Testis (tissue), 2 donors: ENCODE measurements at regions not wholly inside any gene's neighbourhood (a gene's known extent, or its start where the extent isn't known, plus 50 kb on each side); places are given as distances from the start of the nearest gene placed in this dataset.

Experiments used
- DNase-seq: peaks from one replicate; pipeline ENCODE4 v3.0.0-alpha.2; 2019
- H3K27ac ChIP-seq, 2 donors: fragments of 200-600 bp; sonication (generic); one replicate each; pipeline ENCODE4 v1.5.1; 2019
- H3K27me3 ChIP-seq: fragments of 200-600 bp; sonication (generic); one replicate; pipeline ENCODE4 v1.5.1; 2019
- H3K36me3 ChIP-seq: fragments of 200-600 bp; sonication (generic); one replicate; pipeline ENCODE4 v1.5.1; 2017; ENCODE audit warnings: low read depth; ENCODE audit errors: missing control alignments
- H3K4me1 ChIP-seq: fragments of 200-600 bp; sonication (generic); one replicate; pipeline ENCODE4 v1.5.1; 2019
- H3K4me3 ChIP-seq, 2 donors: fragments of 200-600 bp; sonication (generic); one replicate each; pipeline ENCODE4 v1.5.1; 2017 to 2019
- H3K9me3 ChIP-seq: fragments of 200-600 bp; sonication (generic); one replicate; pipeline ENCODE4 v1.5.1; 2017
- CTCF ChIP-seq, 3 experiments: fragments of 450-650 bp in 2 of 3; fragments of 200-600 bp in 1 of 3; sonication (generic) in 1 of 3; IDR thresholded peaks; one replicate each; pipeline ENCODE4 v1.5.1; 2016 to 2019; ENCODE audit warnings: antibody characterized with exemption in 3 of 3, mild to moderate bottlenecking in 2 of 3, moderate library complexity in 1 of 3
- POLR2A ChIP-seq: fragments of 450-650 bp; IDR thresholded peaks from one replicate; pipeline ENCODE4 v1.6.1; 2017; ENCODE audit warnings: antibody characterized with exemption, mild to moderate bottlenecking, moderate library complexity
- WGBS, 2 donors: methylation state at CpG; one replicate each; pipeline ENCODE4 v1.1.5; 2018; 5-methylcytosine and 5-hydroxymethylcytosine counted together
- intact Hi-C: fragments of 100-400 bp; cut with DNase I; formaldehyde crosslinking; loops from one replicate; pipeline ENCODE4 v1.15.1; 2023; ENCODE audit warnings: low total_unique reads

GRCh38 chr4:111579767-111580166 lies 565.5 kb upstream of the FAM241A start:
- no peak for TF ChIP-seq CTCF (IDR thresholded peaks at IDR 0.05)
- TF ChIP-seq POLR2A = no peak
- H3K27me3 ChIP-seq = no peaks in the 10 kb centered on the region
- no peak overlapping the region for H3K4me3 ChIP-seq
- no peak overlapping the region for H3K27ac ChIP-seq
- H3K4me1 ChIP-seq = no peaks in the 10 kb centered on the region
- intact Hi-C loops = no loop called here
- H3K9me3 ChIP-seq = no peaks in the 10 kb centered on the region
- H3K36me3 ChIP-seq = no peaks in the 10 kb centered on the region
- no peak for DNase-seq

- Histone ChIP-seq H3K9me3 (no peaks in the 10 kb centered on the region), H3K27me3 (no peaks in the 10 kb centered on the region), H3K36me3 (no peaks in the 10 kb centered on the region), H3K4me3 (no peak overlapping the region), H3K4me1 (no peaks in the 10 kb centered on the region), H3K27ac (no peak overlapping the region)
- DNase-seq = no peak
- intact Hi-C loops = no loop called here
- 92 to 93% methylated on average over 3 of the region's 3 CpGs for WGBS, 2 donors
- no peak for TF ChIP-seq CTCF (IDR thresholded peaks at IDR 0.05)
- no peak for TF ChIP-seq POLR2A
Measured at GRCh38 chr4:111595456-111595855, 549.8 kb upstream of the FAM241A start.

GRCh38 chr4:111596491-111596890 lies 548.8 kb upstream of the FAM241A start:
- no peak overlapping the region for H3K4me3 ChIP-seq
- intact Hi-C loops = no loop called here
- H3K9me3 ChIP-seq = no peaks in the 10 kb centered on the region
- no peak overlapping the region for H3K27ac ChIP-seq
- H3K4me1 ChIP-seq = no peaks in the 10 kb centered on the region
- no peaks in the 10 kb centered on the region for H3K27me3 ChIP-seq
- no peak for TF ChIP-seq CTCF (IDR thresholded peaks at IDR 0.05)
- TF ChIP-seq POLR2A = no peak
- no peaks in the 10 kb centered on the region for H3K36me3 ChIP-seq
- 81 to 92% methylated on average over 4 of the region's 4 CpGs for WGBS, 2 donors
- no peak for DNase-seq

- no peak overlapping the region for H3K27ac ChIP-seq
- 74 to 82% methylated on average over 3 of the region's 3 CpGs for WGBS, 2 donors
- no peaks in the 10 kb centered on the region for H3K4me1 ChIP-seq
- no peak for DNase-seq
- H3K9me3 ChIP-seq = no peaks in the 10 kb centered on the region
- intact Hi-C loops = no loop called here
- no peaks in the 10 kb centered on the region for H3K36me3 ChIP-seq
- no peak for TF ChIP-seq POLR2A
- no peak for TF ChIP-seq CTCF (IDR thresholded peaks at IDR 0.05)
- no peaks in the 10 kb centered on the region for H3K27me3 ChIP-seq
- no peak overlapping the region for H3K4me3 ChIP-seq
Measured at GRCh38 chr4:111601671-111602070, 543.6 kb upstream of the FAM241A start.

GRCh38 chr4:111602848-111603247 lies 542.4 kb upstream of the FAM241A start:
- intact Hi-C loops = no loop called here
- Histone ChIP-seq H3K27me3 (no peaks in the 10 kb centered on the region), H3K4me1 (no peaks in the 10 kb centered on the region), H3K9me3 (no peaks in the 10 kb centered on the region), H3K4me3 (no peak overlapping the region), H3K36me3 (no peaks in the 10 kb centered on the region), H3K27ac (no peak overlapping the region)
- 79 to 83% methylated on average over 1 of the region's 1 CpG for WGBS, 2 donors
- TF ChIP-seq CTCF (IDR thresholded peaks at IDR 0.05) = no peak
- TF ChIP-seq POLR2A = no peak
- no peak for DNase-seq
